ENCODE measurements at regions not wholly inside any gene's neighbourhood (a gene's known extent, or its start where the extent isn't known, plus 50 kb on each side); places are given as distances from the start of the nearest gene placed in this dataset.

- BruUV-seq (replicated peaks), result no TSS peak
- Histone ChIP-seq H3K27me3 (ENCODE audit: insufficient read depth, low read length) (no peaks in the 10 kb centered on the region), H3K4me1 (ENCODE audit: control insufficient read depth in 1 of 2, insufficient read depth in 2 of 2, low read length in 2 of 2) (peaks cover 0 to 5% of the 10 kb centered on the region in 2 experiments; a peak in 1 of 4 replicates), H3K36me3 (ENCODE audit: control insufficient read depth in 1 of 2, insufficient read depth in 2 of 2, low read length in 2 of 2) (no peaks in the 10 kb centered on the region), H3K79me2 (ENCODE audit: insufficient read depth, low read length) (no peaks in the 10 kb centered on the region), H3K9me2 (ENCODE audit: insufficient read depth) (no peaks in the 10 kb centered on the region), H3K9me3 (ENCODE audit: control insufficient read depth in 1 of 2, insufficient read depth in 1 of 2, low read depth in 1 of 2, low read length in 2 of 2) (no peaks in the 10 kb centered on the region), H2AFZ (ENCODE audit: low read depth, low read length, poor library complexity, severe bottlenecking) (no peak overlapping the region), H3K4me3 (replicated peaks in 1 of 2; ENCODE audit: low read depth in 1 of 2, low read length in 2 of 2) (no peak overlapping the region), H4K20me1 (ENCODE audit: insufficient read depth) (no peaks in the 10 kb centered on the region), H3K27ac (ENCODE audit: low read depth, low read length) (no peak overlapping the region), H3K4me2 (ENCODE audit: low read length) (no peak overlapping the region), H3K9ac (ENCODE audit: low read length) (no peak overlapping the region)
- CTCF ChIA-PET, result no interaction called here
- RAD21 ChIA-PET (ENCODE audit: low non-redundant PET in 1 of 2, low total read pairs in 2 of 2, uncharacterized antibody in 2 of 2, unreplicated experiment in 2 of 2), result no interaction called here
- ATAC-seq (no peak), DNase-seq (ENCODE audit: low read depth, low spot score) (no peak)
- intact Hi-C loops (cut with micrococcal nuclease), result no loop called here
- POLR2A ChIA-PET, result no interaction called here
- TF ChIP-seq EZH2phosphoT487 (IDR thresholded peaks at IDR 0.05; ENCODE audit: borderline replicate concordance) (no peak), MAX (IDR thresholded peaks at IDR 0.05) (no peak), SRF (IDR thresholded peaks at IDR 0.05; ENCODE audit: low read depth) (no peak), TCF7L2 (IDR thresholded peaks at IDR 0.05; ENCODE audit: borderline replicate concordance, extremely low read depth, insufficient read depth, insufficient read length) (no peak), POLR2AphosphoS5 (IDR thresholded peaks at IDR 0.05; ENCODE audit: low read depth, low read length) (no peak)
Measured at GRCh38 chr6:15716889-15717288, 54.1 kb upstream of the DTNBP1 start.

GRCh38 chr6:15715851-15716250 lies 53.0 kb upstream of the DTNBP1 start:
- Histone ChIP-seq H3K36me3 (ENCODE audit: control insufficient read depth in 1 of 2, insufficient read depth in 2 of 2, low read length in 2 of 2) (no peaks in the 10 kb centered on the region), H3K4me1 (ENCODE audit: control insufficient read depth in 1 of 2, insufficient read depth in 2 of 2, low read length in 2 of 2) (peaks cover 0 to 5% of the 10 kb centered on the region in 2 experiments; a peak in 1 of 4 replicates), H2AFZ (ENCODE audit: low read depth, low read length, poor library complexity, severe bottlenecking) (no peak overlapping the region), H3K4me3 (replicated peaks in 1 of 2; ENCODE audit: low read depth in 1 of 2, low read length in 2 of 2) (no peak overlapping the region), H3K27me3 (ENCODE audit: insufficient read depth, low read length) (no peaks in the 10 kb centered on the region), H3K27ac (ENCODE audit: low read depth, low read length) (no peak overlapping the region), H3K9ac (ENCODE audit: low read length) (no peak overlapping the region), H3K9me2 (ENCODE audit: insufficient read depth) (no peaks in the 10 kb centered on the region), H4K20me1 (ENCODE audit: insufficient read depth) (no peaks in the 10 kb centered on the region), H3K9me3 (ENCODE audit: control insufficient read depth in 1 of 2, insufficient read depth in 1 of 2, low read depth in 1 of 2, low read length in 2 of 2) (no peaks in the 10 kb centered on the region), H3K4me2 (ENCODE audit: low read length) (no peak overlapping the region), H3K79me2 (ENCODE audit: insufficient read depth, low read length) (no peaks in the 10 kb centered on the region)
- no peak for ATAC-seq
- ChIA-PET RAD21 (ENCODE audit: low non-redundant PET in 1 of 2, low total read pairs in 2 of 2, uncharacterized antibody in 2 of 2, unreplicated experiment in 2 of 2) (no interaction called here), CTCF (no interaction called here), POLR2A (no interaction called here)
- intact Hi-C loops (cut with micrococcal nuclease), result no loop called here
- no peak for DNase-seq (ENCODE audit: low read depth, low spot score)
- BruUV-seq (replicated peaks), result no TSS peak
- TF ChIP-seq SRF (IDR thresholded peaks at IDR 0.05; ENCODE audit: low read depth), result no peak
